Neural cell (in vitro differentiated cells): ENCODE measurements at regions not wholly inside any gene's neighbourhood (a gene's known extent, or its start where the extent isn't known, plus 50 kb on each side); places are given as distances from the start of the nearest gene placed in this dataset.

Experiments
- H2AFZ ChIP-seq: fragments of 200-600, 300-800 bp; sonication (generic), shearing (Covaris generic); 2 replicates; pipeline ENCODE4 v1.6.0; 2014; ENCODE audit warnings: low read depth, mild to moderate bottlenecking, antibody characterized with exemption, low read length, moderate library complexity
- H3F3A ChIP-seq: fragments of 200-600 bp; shearing (Covaris generic); 2 replicates; pipeline ENCODE4 v1.6.1; 2016; ENCODE audit warnings: mild to moderate bottlenecking, moderate library complexity, mixed read lengths, antibody characterized with exemption, low read length; ENCODE audit not compliant: insufficient read depth, poor library complexity, severe bottlenecking
- H3K27ac ChIP-seq: fragments of 200-600, 300-800 bp; sonication (generic), shearing (Covaris generic); 2 replicates; pipeline ENCODE4 v1.5.1; 2014; ENCODE audit warnings: mild to moderate bottlenecking, low read length, moderate library complexity
- H3K27me3 ChIP-seq: fragments of 300-800, 200-600 bp; sonication (generic), shearing (Covaris generic); 2 replicates; pipeline ENCODE4 v1.6.0; 2014; ENCODE audit warnings: mild to moderate bottlenecking, low read depth, low read length, moderate library complexity; ENCODE audit not compliant: insufficient read depth
- H3K36me3 ChIP-seq: fragments of 300-800, 200-600 bp; sonication (generic), shearing (Covaris generic); 2 replicates; pipeline ENCODE4 v1.5.1; 2014; ENCODE audit warnings: mild to moderate bottlenecking, antibody characterized with exemption, low read length, moderate library complexity; ENCODE audit not compliant: insufficient read depth
- H3K4me2 ChIP-seq: fragments of 300-800, 200-600 bp; sonication (generic), shearing (Covaris generic); 2 replicates; pipeline ENCODE4 v1.6.0; 2014; ENCODE audit warnings: mild to moderate bottlenecking, low read length
- H3K4me3 ChIP-seq: fragments of 300-800, 200-600 bp; sonication (generic), shearing (Covaris generic); 2 replicates; pipeline ENCODE4 v1.5.1; 2014; ENCODE audit warnings: mild to moderate bottlenecking, low read length, moderate library complexity
- H3K79me2 ChIP-seq: fragments of 200-600 bp; shearing (Covaris generic); replicated peaks from 2 replicates; pipeline ENCODE4 v1.6.0; 2014; ENCODE audit warnings: mild to moderate bottlenecking, low read length, moderate library complexity; ENCODE audit not compliant: insufficient read depth
- H3K9ac ChIP-seq: fragments of 300-800, 200-600 bp; sonication (generic), shearing (Covaris generic); 2 replicates; pipeline ENCODE4 v1.6.1; 2016; ENCODE audit warnings: mild to moderate bottlenecking, low read length, mixed read lengths
- H3K9me2 ChIP-seq: fragments of 200-600 bp; shearing (Covaris generic); 2 replicates; pipeline ENCODE4 v1.6.1; 2016; ENCODE audit warnings: mild to moderate bottlenecking, low read length, mixed read lengths; ENCODE audit not compliant: insufficient read depth
- H3K9me3 ChIP-seq: fragments of 200-600, 300-800 bp; sonication (generic), shearing (Covaris generic); 2 replicates; pipeline ENCODE4 v1.6.1; 2016; ENCODE audit warnings: mild to moderate bottlenecking, mixed run types, low read length, moderate library complexity, mixed read lengths
- H4K20me1 ChIP-seq: fragments of 200-600 bp; shearing (Covaris generic); 2 replicates; pipeline ENCODE4 v1.6.1; 2016; ENCODE audit warnings: mild to moderate bottlenecking, mixed run types; ENCODE audit not compliant: insufficient read depth
- CTCF ChIP-seq: fragments of 450-650 bp; IDR thresholded peaks from 2 replicates; pipeline ENCODE4 v1.5.1; 2014; ENCODE audit warnings: antibody characterized with exemption, mild to moderate bottlenecking, moderate library complexity; ENCODE audit not compliant: poor library complexity, severe bottlenecking
- EP300 ChIP-seq: fragments of 450-650 bp; conservative IDR thresholded peaks from 2 replicates; pipeline ENCODE4 v1.6.1; 2014; ENCODE audit warnings: antibody characterized with exemption, mild to moderate bottlenecking, moderate library complexity; ENCODE audit not compliant: poor library complexity, severe bottlenecking
- EZH2 ChIP-seq: fragments of 200-600, 300-800 bp; shearing (Covaris generic), sonication (generic); IDR thresholded peaks from 2 replicates; pipeline ENCODE4 v1.6.1; 2014; ENCODE audit warnings: antibody characterized with exemption, low read length, borderline replicate concordance, mild to moderate bottlenecking; ENCODE audit not compliant: insufficient read depth, poor library complexity, severe bottlenecking
- MXI1 ChIP-seq: fragments of 450-650 bp; conservative IDR thresholded peaks from 2 replicates; pipeline ENCODE4 v1.6.1; 2014; ENCODE audit warnings: antibody characterized with exemption, mild to moderate bottlenecking; ENCODE audit not compliant: poor library complexity, severe bottlenecking
- POLR2AphosphoS5 ChIP-seq: IDR thresholded peaks from 2 replicates; pipeline ENCODE4 v1.6.1; 2012
- RAD21 ChIP-seq: fragments of 450-650 bp; conservative IDR thresholded peaks from 2 replicates; pipeline ENCODE4 v1.6.1; 2014; ENCODE audit warnings: antibody characterized with exemption, mild to moderate bottlenecking, moderate library complexity
- REST ChIP-seq: IDR thresholded peaks from 2 replicates; pipeline ENCODE4 v1.6.1; 2012; ENCODE audit warnings: borderline replicate concordance
- SMC3 ChIP-seq: fragments of 450-650 bp; conservative IDR thresholded peaks from 2 replicates; pipeline ENCODE4 v1.6.1; 2014; ENCODE audit warnings: antibody characterized with exemption, mild to moderate bottlenecking, moderate library complexity; ENCODE audit not compliant: poor library complexity
- TAF1 ChIP-seq: IDR thresholded peaks from 2 replicates; pipeline ENCODE4 v1.6.1; 2012; ENCODE audit warnings: low read depth

- Histone ChIP-seq H2AFZ (no peak overlapping the region), H3K79me2 (no peaks in the 10 kb centered on the region), H3K36me3 (no peaks in the 10 kb centered on the region), H4K20me1 (no peaks in the 10 kb centered on the region), H3K4me3 (no peak overlapping the region), H3K9me3 (peaks cover 5% of the 10 kb centered on the region), H3K27ac (no peak overlapping the region), H3F3A (no peaks in the 10 kb centered on the region), H3K27me3 (no peaks in the 10 kb centered on the region), H3K4me2 (no peak overlapping the region), H3K9me2 (no peaks in the 10 kb centered on the region), H3K9ac (no peak overlapping the region)
- TF ChIP-seq SMC3 (no peak), MXI1 (no peak), TAF1 (no peak), EP300 (no peak), RAD21 (no peak), EZH2 (no peak), CTCF (no peak), REST (no peak)
Measured at GRCh38 chr20:60092729-60093128, 134.5 kb downstream of the CDH26 start.

- H3K9me3 ChIP-seq = peaks cover 5% of the 10 kb centered on the region
- no peaks in the 10 kb centered on the region for H3F3A ChIP-seq
- H3K79me2 ChIP-seq = no peaks in the 10 kb centered on the region
- H2AFZ ChIP-seq = no peak overlapping the region
- H3K27me3 ChIP-seq = no peaks in the 10 kb centered on the region
- H3K9me2 ChIP-seq = no peaks in the 10 kb centered on the region
- TF ChIP-seq EZH2 (no peak), MXI1 (no peak)
- H3K4me2 ChIP-seq = no peak overlapping the region
- H3K4me3 ChIP-seq = no peak overlapping the region
- H4K20me1 ChIP-seq = no peaks in the 10 kb centered on the region
- no peaks in the 10 kb centered on the region for H3K36me3 ChIP-seq
- no peak overlapping the region for H3K27ac ChIP-seq
- H3K9ac ChIP-seq = no peak overlapping the region
Measured at GRCh38 chr20:60095456-60095855, 137.2 kb downstream of the CDH26 start.

GRCh38 chr20:60096166-60096565, 137.9 kb downstream of the CDH26 start:
- no peaks in the 10 kb centered on the region for H3K27me3 ChIP-seq
- H3K4me3 ChIP-seq = no peak overlapping the region
- H2AFZ ChIP-seq = no peak overlapping the region
- no peak overlapping the region for H3K27ac ChIP-seq
- H3F3A ChIP-seq = no peaks in the 10 kb centered on the region
- no peaks in the 10 kb centered on the region for H4K20me1 ChIP-seq
- TF ChIP-seq POLR2AphosphoS5 (no peak), CTCF (no peak), RAD21 (no peak), MXI1 (no peak), TAF1 (no peak), EZH2 (no peak), EP300 (no peak), REST (no peak), SMC3 (no peak)
- H3K4me2 ChIP-seq = no peak overlapping the region
- no peaks in the 10 kb centered on the region for H3K9me2 ChIP-seq
- H3K79me2 ChIP-seq = no peaks in the 10 kb centered on the region
- no peaks in the 10 kb centered on the region for H3K36me3 ChIP-seq
- peaks cover 5% of the 10 kb centered on the region for H3K9me3 ChIP-seq
- no peak overlapping the region for H3K9ac ChIP-seq
